Right lobe of liver (tissue), 6 donors: ENCODE measurements at regions not wholly inside any gene's neighbourhood (a gene's known extent, or its start where the extent isn't known, plus 50 kb on each side); places are given as distances from the start of the nearest gene placed in this dataset.

ENCODE experiments used
- ATAC-seq, 4 donors: fragments of 200-7000 bp; cut with Tn5 transposase; one replicate each; pipeline ENCODE4 v1.9.1; 2020; ENCODE audit warnings: mild to moderate bottlenecking in 4 of 4, moderate library complexity in 4 of 4
- DNase-seq, 3 donors: peaks; one replicate each; pipeline ENCODE4 v3.0.0-alpha.2; 2020
- H3K27ac ChIP-seq, 3 donors: fragments of 200-600 bp; one replicate each; pipeline ENCODE4 v1.8.0; 2022
- H3K27me3 ChIP-seq, 2 donors: fragments of 200-600 bp; one replicate each; pipeline ENCODE4 v1.8.0; 2022
- H3K36me3 ChIP-seq, 4 donors: fragments of 200-600 bp; sonication (generic) in 1 of 4; one replicate each; pipeline versions ENCODE4 v1.5.1 to v1.8.0; 2017 to 2022; ENCODE audit warnings: control low read depth in 1 of 4
- H3K4me1 ChIP-seq, 4 donors: fragments of 200-600 bp; sonication (generic) in 1 of 4; one replicate each; pipeline versions ENCODE4 v1.5.1 to v1.8.0; 2017 to 2022; ENCODE audit warnings: control low read depth in 1 of 4
- H3K4me3 ChIP-seq, 3 donors: fragments of 200-600 bp; one replicate each; pipeline ENCODE4 v1.8.0; 2022
- H3K9me3 ChIP-seq, 4 donors: fragments of 200-600 bp; sonication (generic) in 1 of 4; one replicate each; pipeline versions ENCODE4 v1.5.1 to v1.8.0; 2017 to 2022; ENCODE audit warnings: control low read depth in 1 of 4
- CTCF ChIP-seq, 4 donors: fragments of 200-600 bp in 3 of 4; fragments of 450-650 bp in 1 of 4; IDR thresholded peaks; one replicate each; pipeline versions ENCODE4 v1.5.1 to v1.8.0; 2016 to 2022; ENCODE audit warnings: antibody characterized with exemption in 4 of 4, mild to moderate bottlenecking in 2 of 4
- POLR2A ChIP-seq: fragments of 450-650 bp; IDR thresholded peaks from one replicate; pipeline ENCODE4 v1.6.1; 2017; ENCODE audit warnings: antibody characterized with exemption, mild to moderate bottlenecking
- WGBS: methylation state at CpG from one replicate; pipeline ENCODE4 v1.1.6; 2018; ENCODE audit warnings: low coverage, low lambda C conversion rate; ENCODE audit not compliant: insufficient coverage; ENCODE audit errors: missing lambda C conversion rate; 5-methylcytosine and 5-hydroxymethylcytosine counted together
- intact Hi-C, 2 donors: fragments of 100-400 bp; cut with DNase I; formaldehyde crosslinking; loops; one replicate each; pipeline versions ENCODE4 v1.11.2 to v1.14.1; 2022
- donor health status: DM: no; HTN: yes; CAD: no.
- donor health status: DM: no; HTN: no; CAD: no.
- donor health status: DM: no; HTN: no; CAD: no.
- donor health status: DM: no; HTN: yes; CAD: no.
- donor health status: DM: no; HTN: yes; CAD: no.

- Histone ChIP-seq H3K27me3 (no peaks in the 10 kb centered on the region), H3K27ac (no peak overlapping the region), H3K9me3 (no peaks in the 10 kb centered on the region), H3K4me3 (no peak overlapping the region), H3K36me3 (no peaks in the 10 kb centered on the region), H3K4me1 (no peaks in the 10 kb centered on the region)
- TF ChIP-seq CTCF (IDR thresholded peaks at IDR 0.05): no peak
- TF ChIP-seq POLR2A: no peak
- DNase-seq (no peak), ATAC-seq (no peak)
- intact Hi-C loops: no loop called here
Measured at GRCh38 chr5:82493221-82493620, 215.1 kb upstream of the RPS23 start.

- ATAC-seq (no peak), DNase-seq (no peak)
- H3K9me3 ChIP-seq: no peaks in the 10 kb centered on the region
- no peaks in the 10 kb centered on the region for H3K27me3 ChIP-seq
- no peaks in the 10 kb centered on the region for H3K36me3 ChIP-seq
- intact Hi-C loops: no loop called here
- H3K4me3 ChIP-seq: no peak overlapping the region
- TF ChIP-seq POLR2A (no peak), CTCF (IDR thresholded peaks at IDR 0.05) (no peak)
- no peaks in the 10 kb centered on the region for H3K4me1 ChIP-seq
- H3K27ac ChIP-seq: no peak overlapping the region
- 91% methylated on average over 1 of the region's 1 CpG for WGBS
Measured at GRCh38 chr5:82491397-82491796, 213.2 kb upstream of the RPS23 start.

GRCh38 chr5:82489683-82490082 is 211.5 kb upstream of the RPS23 start:
- 21% methylated on average over 1 of the region's 1 CpG for WGBS
- ATAC-seq (no peak), DNase-seq (no peak)
- Histone ChIP-seq H3K4me1 (no peaks in the 10 kb centered on the region), H3K4me3 (no peak overlapping the region), H3K36me3 (no peaks in the 10 kb centered on the region), H3K9me3 (no peaks in the 10 kb centered on the region), H3K27me3 (no peaks in the 10 kb centered on the region), H3K27ac (no peak overlapping the region)
- TF ChIP-seq POLR2A (no peak), CTCF (IDR thresholded peaks at IDR 0.05) (no peak)
- intact Hi-C loops: no loop called here

- no peak overlapping the region for H3K27ac ChIP-seq
- WGBS: 67% methylated on average over 3 of the region's 3 CpGs
- H3K4me1 ChIP-seq: no peaks in the 10 kb centered on the region
- no peaks in the 10 kb centered on the region for H3K9me3 ChIP-seq
- intact Hi-C loops: no loop called here
- H3K27me3 ChIP-seq: no peaks in the 10 kb centered on the region
- H3K36me3 ChIP-seq: no peaks in the 10 kb centered on the region
- ATAC-seq: no peak
- no peak overlapping the region for H3K4me3 ChIP-seq
- DNase-seq: no peak
- no peak for TF ChIP-seq POLR2A
- no peak for TF ChIP-seq CTCF (IDR thresholded peaks at IDR 0.05)
Measured at GRCh38 chr5:82487131-82487530, 209.0 kb upstream of the RPS23 start.

GRCh38 chr5:82480331-82480730 is 202.2 kb upstream of the RPS23 start:
- intact Hi-C loops: no loop called here
- no peak overlapping the region for H3K4me3 ChIP-seq
- DNase-seq (no peak), ATAC-seq (no peak)
- no peaks in the 10 kb centered on the region for H3K4me1 ChIP-seq
- H3K27ac ChIP-seq: no peak overlapping the region
- no peaks in the 10 kb centered on the region for H3K27me3 ChIP-seq
- TF ChIP-seq CTCF (IDR thresholded peaks at IDR 0.05): no peak
- no peak for TF ChIP-seq POLR2A
- WGBS: 83% methylated on average over 4 of the region's 4 CpGs
- no peaks in the 10 kb centered on the region for H3K36me3 ChIP-seq
- H3K9me3 ChIP-seq: no peaks in the 10 kb centered on the region
